ENCODE measurements at regions not wholly inside any gene's neighbourhood (a gene's known extent, or its start where the extent isn't known, plus 50 kb on each side); places are given as distances from the start of the nearest gene placed in this dataset.
"Not testable (repeated sequence)": the region's sequence is repeated elsewhere in the genome, so short reads cannot be mapped to it uniquely, and the experiment has no call there.

DNA sequence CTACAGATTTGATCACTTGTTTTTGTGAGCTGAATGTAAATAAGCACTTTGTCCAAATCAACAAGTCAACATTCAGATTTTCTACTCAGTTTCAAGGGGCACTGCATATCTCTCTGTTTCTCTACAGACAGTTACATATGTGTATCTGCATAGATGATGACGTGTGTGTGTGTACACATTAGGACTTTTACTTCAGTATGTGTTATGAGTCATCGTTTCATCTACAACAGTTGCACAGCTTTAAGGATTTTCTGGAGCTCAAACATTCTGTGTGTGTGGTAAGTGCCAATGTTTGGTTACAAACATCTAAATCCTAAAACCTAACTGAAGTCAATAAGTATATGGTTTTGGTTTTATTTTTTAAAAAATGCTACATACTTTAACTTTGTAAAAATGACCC lies 494.5 kb upstream of the PBX1 start:
- no peak for DNase-seq (ENCODE audit: insufficient read length, low spot score)
- no peak for FAIRE-seq

DNA sequence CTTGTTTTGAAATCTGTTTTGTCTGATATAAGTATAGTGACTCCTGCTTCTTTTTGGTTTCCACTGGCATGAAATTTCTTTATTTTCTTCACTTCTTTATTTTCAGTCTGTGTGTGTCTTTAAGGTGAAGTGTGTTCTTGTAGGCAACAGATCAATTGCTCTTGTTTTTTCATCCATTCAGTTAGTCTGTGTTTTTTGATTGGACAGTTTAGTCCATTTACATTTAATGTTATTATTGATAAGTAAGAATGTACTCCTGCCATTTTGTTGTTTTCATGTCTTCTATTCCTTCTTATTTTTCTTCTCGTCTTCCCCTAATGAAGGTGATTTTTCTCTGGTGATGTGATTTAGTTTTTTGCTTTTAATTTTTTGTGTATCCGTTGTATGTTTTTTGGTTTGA lies 487.7 kb upstream of the PBX1 start:
- FAIRE-seq (no peak), DNase-seq (ENCODE audit: insufficient read length, low spot score) (no peak)

DNA sequence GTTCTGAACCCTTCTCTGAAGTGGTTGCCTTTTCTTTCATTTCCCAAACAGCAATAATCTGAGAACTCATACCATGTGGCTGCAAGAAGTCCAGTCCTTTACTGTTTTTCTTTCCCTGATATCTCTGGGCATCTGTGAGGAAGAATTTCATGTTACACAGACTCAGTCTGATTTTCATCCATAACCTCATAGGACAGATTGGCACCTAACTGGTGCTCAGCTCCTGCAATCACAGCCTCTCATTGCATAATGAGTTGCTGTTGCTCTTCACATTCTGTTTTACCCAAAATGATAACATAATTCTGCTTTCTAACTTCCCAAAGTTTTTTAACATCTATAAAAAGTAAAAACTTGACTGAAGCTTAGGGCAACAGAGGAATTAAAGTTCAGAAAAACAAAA lies 472.2 kb upstream of the PBX1 start:
- DNase-seq (ENCODE audit: insufficient read length, low spot score): no peak
- FAIRE-seq: no peak

DNA sequence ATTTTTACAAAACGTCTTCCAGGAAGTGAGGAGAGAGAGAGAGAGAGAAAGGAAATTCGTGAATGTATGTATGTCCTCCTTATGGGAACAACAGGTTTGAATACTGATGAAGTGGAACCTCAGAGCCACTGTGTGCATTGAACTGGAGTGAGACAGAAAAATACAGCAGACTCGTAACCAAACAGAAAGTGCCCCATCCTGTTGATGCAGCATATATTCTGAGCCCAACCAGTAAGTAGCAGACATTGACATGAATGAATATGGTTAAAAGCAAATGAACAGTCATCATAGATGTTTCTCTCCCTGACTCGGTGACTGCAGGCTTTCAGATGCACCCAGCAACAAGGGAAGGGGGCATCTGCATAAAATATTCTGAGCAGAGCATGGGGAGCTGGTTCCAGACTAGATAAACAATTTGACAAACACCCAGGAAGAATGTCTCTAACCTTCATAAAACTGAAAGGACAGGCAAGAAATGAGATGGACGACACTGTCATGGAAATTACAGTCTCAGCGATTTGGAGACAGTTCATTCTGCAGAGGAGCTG lies 471.0 kb upstream of the PBX1 start:
- FAIRE-seq (no peak), DNase-seq (ENCODE audit: insufficient read length, low spot score) (no peak)

DNA sequence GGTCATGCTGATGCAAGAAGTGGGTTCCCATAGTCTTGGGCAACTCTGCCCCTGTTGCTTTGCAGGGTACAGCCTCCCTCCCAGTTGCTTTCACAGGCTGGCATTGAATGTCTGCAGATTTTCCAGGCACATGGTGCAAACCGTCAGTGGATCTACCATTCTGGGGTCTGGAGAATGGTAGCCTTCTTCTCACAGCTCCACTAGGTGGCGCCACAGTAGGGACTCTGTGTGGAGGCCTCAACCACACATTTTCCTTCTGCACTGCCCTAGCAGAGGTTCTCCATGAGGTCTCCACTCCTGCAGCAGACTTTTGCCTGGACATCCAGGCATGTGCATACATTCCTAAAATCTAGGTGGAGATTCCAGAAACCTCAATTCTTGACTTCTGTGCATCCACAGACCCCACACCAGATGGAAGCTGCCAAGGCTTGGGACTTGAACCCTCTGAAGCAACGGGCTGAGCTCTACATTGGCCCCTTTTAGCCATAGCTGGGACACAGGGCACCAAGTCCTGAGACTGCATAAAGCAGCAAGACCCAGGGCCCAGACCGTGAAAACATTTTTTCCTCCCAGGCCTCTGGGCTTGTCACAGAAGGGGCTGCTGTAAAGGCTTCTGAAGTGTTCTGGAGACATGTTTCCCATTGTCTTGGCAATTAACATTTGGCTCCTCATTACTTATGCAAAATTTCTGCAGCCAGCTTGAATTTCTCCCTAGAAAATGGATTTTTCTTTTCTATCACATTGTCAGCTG lies 466.2 kb upstream of the PBX1 start:
- FAIRE-seq (no peak), DNase-seq (ENCODE audit: insufficient read length, low spot score) (no peak)

DNA sequence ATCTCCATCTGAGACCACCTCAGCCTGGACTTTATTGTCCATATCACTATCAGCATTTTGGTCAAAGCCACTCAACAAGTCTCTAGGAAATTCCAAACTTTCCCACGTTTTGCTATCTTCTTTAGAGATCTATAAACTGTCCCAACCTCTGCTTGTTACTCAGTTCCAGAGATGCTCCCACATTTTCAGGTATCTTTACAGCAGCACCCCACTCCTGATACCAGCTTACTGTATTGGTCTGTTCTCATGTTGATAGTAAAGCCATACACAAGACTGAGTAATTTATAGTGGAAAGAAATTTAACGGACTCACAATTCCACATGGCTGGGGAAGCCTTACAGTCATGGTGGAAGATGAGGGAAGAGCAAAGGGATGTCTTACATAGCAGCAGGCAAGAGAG lies 465.4 kb upstream of the PBX1 start:
- FAIRE-seq (no peak), DNase-seq (ENCODE audit: insufficient read length, low spot score) (no peak)

DNA sequence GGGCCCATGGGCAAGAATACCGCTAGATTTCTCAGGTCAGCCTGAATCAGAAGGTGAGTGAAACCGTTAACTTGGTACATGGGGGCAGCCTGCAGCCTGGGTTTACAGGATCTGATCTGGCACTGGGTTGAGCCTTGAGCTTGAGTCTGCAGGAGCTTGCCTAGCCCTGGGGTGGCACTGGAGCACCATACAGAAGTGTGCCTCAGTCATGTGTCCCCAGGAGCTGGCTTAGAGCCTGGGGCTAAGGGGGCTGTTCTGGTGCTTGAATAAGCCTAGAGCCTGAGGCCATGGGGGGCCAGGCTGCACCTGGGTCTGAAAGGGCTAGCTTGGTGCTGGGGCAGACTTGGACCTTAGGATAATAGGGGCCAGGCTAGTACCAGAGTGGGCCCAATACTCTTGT lies 457.2 kb upstream of the PBX1 start:
- no peak for FAIRE-seq

DNA sequence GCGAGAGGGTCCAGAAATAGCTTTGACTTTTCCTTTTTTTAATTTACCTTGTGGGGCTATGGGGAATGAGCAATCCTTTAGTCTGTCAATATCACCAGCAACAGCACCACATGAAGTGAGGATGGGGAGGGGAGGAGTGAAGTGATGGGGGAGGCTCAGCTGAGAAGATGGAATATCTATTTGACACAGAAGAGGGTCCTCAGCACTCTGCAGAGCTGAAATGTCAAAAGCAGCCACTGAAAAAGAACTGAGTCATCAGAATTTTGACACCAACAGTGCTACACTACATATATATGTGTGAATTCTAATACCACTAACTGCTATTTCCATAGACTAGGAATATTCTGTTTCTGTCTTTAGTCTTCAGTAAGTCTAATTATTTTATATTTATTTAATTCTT lies 427.0 kb upstream of the PBX1 start:
- no peak for FAIRE-seq

More for the DNA sequence above, 457.2 kb upstream of the PBX1 start:
- no peak for DNase-seq (ENCODE audit: insufficient read length, low spot score)

DNA sequence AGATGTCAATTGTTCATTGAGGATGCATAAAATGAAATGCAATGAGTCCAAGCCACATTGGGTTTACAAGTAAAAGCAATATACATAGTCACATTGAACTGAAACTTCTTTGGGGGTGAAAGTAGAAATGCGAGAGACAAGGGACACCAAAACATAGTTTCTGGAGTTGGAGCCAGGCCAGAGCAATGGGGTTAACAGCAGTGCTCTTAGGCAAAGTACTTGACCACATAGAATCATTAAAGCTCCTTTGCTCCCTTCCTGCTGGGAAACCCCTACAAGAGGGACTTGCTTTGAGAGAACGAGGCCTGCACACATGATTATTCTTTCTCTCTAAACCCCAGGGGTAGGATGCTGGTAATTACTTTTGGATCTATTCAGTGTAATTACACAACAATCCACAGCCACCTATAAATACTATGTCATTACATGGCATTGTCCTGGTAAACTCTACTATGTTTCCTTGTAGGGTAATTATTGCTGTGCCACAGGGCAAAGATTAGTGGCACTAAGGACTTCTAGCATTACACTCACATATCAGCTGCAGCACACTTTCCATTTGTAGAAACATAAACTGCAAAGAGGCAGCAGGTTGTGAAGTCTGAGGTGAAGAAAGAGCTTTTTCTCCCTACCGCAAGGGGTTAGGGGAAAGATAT lies 421.6 kb upstream of the PBX1 start:
- DNase-seq (ENCODE audit: insufficient read length, low spot score): no peak
- no peak for FAIRE-seq

More for the DNA sequence above, 427.0 kb upstream of the PBX1 start:
- DNase-seq (ENCODE audit: insufficient read length, low spot score): no peak

DNA sequence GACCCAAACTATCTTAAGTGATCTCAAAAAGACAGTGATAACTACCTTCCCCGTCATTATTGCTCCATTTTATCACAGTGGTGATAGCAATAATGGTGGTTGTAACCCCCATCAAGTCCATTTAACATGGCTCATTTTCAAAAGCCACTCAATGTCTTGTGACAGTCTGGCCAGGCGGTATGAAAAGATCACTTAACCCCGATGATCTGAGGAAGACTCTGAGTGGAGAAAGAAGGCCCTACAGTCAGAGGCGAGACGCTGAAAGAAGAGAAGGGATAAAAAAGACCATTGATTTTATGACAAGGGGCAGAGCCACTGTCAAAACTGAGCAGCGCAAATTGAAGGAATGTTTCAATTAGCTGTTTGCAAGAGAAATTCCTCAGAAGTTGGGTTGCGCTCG lies 417.2 kb upstream of the PBX1 start:
- FAIRE-seq: no peak

DNA sequence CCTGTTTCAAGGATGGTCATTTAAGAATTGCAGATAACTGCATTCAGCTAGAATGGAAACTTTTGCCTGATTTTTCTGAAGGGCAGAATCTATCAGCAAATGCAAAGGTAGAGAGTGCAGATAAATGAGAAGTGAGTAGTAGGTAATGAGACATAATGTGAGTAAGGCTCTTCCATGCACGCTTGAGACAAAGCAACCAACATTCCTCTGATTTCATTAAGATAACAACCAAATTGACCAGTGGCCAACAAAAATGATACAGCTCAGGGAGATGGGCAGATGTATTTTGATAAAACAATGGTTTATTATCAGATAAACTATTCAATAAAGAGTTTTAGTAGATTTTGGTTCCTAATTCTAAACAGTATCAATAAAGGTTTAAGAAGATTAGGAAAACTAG lies 404.4 kb upstream of the PBX1 start:
- no peak for DNase-seq (ENCODE audit: insufficient read length, low spot score)
- FAIRE-seq: no peak

More for the DNA sequence above, 417.2 kb upstream of the PBX1 start:
- no peak for DNase-seq (ENCODE audit: insufficient read length, low spot score)

DNA sequence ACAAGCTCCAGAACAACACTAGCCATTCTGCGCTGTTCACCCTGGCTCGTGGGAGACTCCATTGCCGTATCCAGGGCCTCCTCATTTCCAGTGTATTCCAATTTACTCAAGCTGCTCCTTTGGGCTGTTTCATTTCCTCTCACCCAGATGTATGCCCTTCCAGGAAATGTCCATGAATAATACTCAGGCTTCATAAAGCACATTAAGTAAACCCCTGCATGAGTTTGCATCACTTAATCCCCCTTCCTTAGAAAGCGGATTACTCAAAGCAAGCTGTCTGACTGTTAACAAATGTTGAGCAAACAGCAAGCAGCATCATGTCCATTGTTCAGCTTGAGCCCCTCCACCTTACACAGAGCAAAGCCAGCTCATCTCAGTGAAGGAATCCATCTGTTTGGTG lies 403.6 kb upstream of the PBX1 start:
- FAIRE-seq: no peak
- no peak for DNase-seq (ENCODE audit: insufficient read length, low spot score)

DNA sequence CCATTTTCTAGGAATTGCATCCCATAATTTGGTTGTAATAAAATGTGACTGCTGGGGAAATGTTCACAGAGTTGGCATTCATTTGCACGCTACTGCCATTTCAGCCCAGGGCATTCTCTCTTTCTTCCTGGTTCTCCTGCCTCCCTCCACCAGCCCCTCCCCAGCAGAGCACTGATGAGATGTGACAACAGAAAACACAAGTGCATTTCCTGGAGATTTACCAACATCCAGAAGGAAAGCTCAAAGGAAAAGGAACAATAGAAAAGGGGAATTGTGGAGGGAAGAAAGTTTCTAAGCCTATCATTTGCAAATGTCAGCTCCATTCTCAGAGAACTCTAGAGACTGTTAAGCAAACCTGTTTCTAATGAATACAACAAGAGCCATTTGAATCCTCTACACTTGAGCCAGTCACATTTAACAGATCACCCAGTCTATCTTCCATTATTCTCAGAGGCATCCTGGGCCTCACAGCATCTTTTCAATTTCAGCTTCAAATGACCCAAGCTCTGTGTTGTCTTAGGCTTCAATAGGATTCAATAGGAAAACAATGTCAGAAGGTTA lies 395.6 kb upstream of the PBX1 start:
- DNase-seq (ENCODE audit: insufficient read length, low spot score): no peak
- FAIRE-seq: no peak

DNA sequence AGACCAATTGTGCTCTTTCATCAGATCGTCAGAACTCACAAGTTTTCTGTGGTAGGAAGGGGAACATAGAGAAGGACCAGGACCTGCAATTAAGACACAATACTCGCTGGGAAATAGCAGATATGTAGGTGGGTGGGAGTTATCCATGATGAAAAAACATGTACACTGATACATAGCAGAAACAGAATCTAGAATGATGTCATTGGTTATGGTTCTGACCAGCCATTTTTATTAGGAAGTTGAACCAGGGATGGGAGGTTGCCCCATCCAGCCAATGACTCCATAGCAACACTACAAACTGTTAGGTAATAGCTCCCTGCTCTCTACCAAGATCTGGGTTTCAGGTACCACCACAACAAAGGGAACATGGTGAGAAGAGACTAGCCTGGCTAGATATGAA lies 393.5 kb upstream of the PBX1 start:
- DNase-seq (ENCODE audit: insufficient read length, low spot score) (no peak), FAIRE-seq (no peak)

DNA sequence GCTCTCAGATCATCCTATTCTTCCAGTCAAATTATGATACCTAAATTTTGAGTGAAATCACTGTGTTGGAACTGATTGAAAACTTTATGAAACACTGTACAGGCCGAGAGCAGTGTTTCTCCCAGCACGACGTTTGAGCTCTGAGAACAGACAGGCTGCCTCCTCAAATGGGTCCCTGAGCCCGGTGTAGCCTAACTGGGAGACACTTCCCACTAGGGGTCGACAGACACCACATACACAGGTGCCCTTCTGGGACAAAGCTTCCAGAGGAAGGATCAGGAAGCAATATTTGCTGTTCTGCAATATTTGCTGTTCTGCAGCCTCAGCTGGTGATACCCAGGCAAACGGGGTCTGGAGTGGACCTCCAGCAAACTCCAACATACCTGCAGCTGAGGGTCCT lies 392.5 kb upstream of the PBX1 start:
- FAIRE-seq; DNase-seq (ENCODE audit: insufficient read length, low spot score): not testable (repeated sequence)

DNA sequence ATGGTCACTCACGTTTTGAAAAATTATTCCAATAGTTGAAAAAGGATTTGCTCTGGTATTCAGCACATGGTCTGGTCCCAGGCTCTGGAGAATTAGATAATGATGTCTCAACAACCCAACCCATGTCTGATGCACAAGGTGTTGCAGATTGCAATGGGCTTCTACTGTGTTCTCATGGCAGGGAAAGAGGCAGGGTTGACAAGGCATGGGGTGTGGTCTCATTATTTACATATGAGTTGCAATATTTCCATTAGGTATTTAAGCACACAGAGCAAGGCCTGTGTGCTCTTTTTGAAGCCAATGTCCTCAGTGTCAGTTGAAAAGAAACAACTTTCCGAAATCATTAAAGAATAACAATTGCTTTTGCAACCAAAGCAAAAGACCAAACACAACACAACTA lies 381.9 kb upstream of the PBX1 start:
- DNase-seq (ENCODE audit: insufficient read length, low spot score) (no peak), FAIRE-seq (no peak)

DNA sequence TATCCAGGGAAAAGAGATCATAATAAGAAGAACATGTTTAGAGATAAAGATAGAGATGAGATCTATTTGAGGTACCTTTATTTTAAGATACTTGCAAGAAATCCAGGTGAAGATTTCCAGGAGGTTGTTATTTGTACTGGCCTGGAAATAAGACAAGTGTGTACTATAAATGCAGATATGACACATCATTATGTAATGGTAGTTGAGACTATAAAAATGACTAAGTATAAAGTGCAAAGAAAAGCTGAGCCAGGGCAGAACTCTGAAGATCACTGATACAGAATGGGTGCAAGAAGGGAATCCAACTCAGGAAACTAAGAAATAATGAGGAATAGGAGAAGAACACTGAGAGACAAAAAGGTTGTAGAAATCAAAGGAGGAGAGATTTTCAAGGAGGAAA lies 378.2 kb upstream of the PBX1 start:
- FAIRE-seq (no peak), DNase-seq (ENCODE audit: insufficient read length, low spot score) (no peak)

DNA sequence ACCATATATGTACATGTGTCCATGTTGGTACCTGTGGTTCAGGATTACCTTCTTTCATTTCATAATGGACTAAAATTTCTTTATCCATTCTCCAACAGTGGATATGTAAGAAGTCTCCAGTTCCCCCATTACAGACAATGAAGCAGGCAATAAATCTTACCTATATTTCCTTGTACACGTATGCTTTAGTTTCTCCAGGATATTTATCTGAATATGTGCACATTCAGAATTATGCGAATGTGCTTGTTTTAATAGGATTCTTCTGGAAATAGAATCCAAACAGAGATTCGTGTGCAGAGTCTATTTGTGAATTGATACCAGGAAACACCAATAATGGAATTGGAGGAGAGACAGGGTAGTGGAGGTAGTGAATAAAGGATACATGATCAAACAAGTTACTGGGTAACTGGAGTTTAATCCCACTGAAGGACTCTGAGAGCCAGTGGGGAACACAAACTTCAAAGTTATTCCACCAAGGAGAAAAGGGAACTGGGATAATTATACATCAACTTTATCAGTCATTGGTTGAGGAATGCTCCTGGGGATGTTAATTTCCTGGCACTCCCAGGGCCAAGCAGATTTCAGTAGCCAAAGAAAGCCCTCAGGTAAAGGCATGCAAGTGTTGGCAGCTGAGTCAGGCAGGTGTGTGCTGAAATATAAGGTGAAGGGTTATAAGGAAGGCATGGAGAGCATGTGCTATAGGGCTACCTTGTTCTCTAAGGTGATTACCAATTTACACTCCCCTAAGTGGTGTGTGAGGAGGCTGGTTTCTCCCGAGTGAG lies 374.9 kb upstream of the PBX1 start:
- no peak for FAIRE-seq
- no peak for DNase-seq (ENCODE audit: insufficient read length, low spot score)

DNA sequence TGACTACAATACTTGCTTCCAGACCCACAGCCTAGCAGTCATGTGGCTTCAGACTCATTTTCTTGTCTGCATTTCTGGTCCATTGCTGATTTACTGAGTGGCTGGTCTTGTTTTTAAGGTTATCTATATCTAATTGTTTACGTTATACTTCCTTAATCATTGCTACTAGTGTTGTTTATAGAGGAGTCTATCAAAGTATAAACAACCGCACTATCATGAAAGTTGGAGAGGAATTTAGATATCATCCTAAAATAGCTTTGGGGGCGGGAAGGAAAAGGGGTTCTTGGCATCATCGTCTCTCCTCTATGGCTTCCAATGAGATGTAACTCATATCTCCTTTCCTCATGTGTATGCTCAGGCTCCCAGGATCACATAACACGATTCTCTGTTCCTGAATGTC lies 372.1 kb upstream of the PBX1 start:
- DNase-seq (ENCODE audit: insufficient read length, low spot score): no peak
- FAIRE-seq: no peak

DNA sequence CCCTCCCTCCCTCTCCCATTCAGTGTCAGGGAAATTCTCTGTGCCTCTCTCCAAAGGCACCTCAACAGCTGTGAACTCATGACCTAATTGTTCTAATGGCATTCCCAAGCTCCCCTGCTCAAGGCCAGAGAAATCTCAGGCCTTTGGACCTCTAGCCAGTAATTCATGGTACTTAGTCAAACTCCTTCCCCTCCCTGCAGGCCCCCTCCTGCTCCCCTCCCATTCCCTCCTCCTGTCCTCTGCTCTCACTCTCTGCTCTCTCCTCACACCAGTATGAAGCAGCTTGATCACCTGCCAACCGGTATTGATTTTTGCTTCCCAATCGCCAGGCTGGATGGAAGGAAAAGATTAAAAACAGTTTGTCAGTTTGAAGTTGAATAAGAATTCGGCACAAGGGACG lies 370.5 kb upstream of the PBX1 start:
- DNase-seq (ENCODE audit: insufficient read length, low spot score): no peak
- FAIRE-seq: no peak

DNA sequence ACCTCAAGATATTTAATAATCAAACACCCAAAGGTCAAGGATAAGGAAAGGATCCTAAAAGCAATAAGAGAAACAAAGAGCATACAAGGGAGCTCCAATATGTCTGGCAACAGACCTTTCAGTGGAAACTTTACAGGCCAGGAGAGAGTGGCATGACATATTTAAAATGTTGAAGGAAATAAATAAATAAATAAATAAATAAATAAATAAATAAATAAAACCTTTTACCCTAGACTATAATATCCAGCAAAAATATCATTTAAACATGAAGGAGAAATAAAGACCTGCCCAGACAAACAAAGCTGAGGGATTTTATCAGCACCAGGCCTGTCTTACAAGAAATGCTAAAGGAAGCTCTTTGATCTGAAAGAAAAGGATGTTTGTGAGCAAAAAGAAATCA lies 367.8 kb upstream of the PBX1 start:
- FAIRE-seq (no peak), DNase-seq (ENCODE audit: insufficient read length, low spot score) (no peak)

Data from HTR-8/SVneo (cell line).